NOMO-1 treated with DMSO at 0.1 percent for 48 hours (cell line): ENCODE measurements at regions not wholly inside any gene's neighbourhood (a gene's known extent, or its start where the extent isn't known, plus 50 kb on each side); places are given as distances from the start of the nearest gene placed in this dataset.

Source experiments
- DNase-seq: peaks from one replicate; lab custom pipeline; 2025; ENCODE audit not compliant: unreplicated experiment; lab: John Stamatoyannopoulos, UW

DNA sequence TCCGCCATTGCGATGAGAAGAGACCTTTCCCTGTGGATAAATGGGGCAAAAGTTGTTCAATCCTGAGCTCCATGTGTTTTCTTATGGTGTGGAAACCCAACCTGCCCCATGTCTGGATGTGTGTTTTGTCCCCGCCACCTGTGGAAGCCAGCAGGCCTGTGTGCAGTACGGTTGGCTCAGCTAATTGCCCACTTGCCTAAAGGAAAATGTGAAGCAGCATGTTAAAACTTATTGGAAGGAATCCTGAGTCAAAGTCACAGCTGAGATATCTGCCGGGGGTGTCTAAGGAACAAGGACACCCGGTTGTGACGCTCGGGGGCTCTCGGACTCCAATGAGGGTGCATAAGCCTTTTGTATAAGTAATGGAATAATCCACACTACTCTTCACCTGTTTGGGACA lies 361.1 kb upstream of the IRX1 start:
- no peak for DNase-seq

DNA sequence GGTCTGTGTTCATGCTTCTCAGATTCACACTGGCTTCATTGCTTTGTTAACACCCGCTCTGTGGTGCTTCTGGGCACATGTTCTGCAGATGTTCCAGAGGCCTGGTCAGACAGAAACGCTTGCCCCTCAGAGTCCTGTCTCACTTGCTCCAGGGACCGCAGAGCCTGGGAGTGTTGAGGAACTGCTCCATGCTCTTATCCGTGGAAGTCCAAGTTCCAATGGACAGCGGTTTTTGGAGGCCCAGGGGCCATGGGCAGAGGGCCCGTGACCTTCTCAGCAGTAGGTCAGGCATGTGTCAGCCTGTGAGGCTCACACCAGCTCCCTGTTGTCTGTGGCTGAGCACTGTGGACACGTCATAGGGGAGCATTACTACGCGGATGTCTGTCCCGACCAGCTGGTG lies 364.7 kb upstream of the IRX1 start:
- DNase-seq: no peak

DNA sequence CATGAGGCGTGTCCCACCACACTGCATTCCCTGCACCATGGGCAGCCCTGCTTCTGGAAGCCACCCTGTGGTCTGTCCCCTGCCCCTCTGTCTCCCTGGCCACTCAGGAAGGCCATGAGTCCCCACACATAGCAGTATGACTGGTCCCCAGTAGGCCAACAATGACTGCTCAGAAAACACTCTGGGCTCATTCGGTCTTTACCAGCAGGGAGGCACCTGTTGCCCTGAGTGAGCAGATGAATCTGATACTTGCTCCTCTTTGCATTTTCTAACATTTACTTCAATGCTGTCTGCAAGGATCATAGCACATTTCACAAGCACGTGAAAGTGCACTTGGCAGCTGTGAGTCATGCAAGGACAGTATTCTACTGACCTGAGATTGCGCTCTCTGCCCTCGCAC lies 365.4 kb upstream of the IRX1 start:
- DNase-seq: no peak

DNA sequence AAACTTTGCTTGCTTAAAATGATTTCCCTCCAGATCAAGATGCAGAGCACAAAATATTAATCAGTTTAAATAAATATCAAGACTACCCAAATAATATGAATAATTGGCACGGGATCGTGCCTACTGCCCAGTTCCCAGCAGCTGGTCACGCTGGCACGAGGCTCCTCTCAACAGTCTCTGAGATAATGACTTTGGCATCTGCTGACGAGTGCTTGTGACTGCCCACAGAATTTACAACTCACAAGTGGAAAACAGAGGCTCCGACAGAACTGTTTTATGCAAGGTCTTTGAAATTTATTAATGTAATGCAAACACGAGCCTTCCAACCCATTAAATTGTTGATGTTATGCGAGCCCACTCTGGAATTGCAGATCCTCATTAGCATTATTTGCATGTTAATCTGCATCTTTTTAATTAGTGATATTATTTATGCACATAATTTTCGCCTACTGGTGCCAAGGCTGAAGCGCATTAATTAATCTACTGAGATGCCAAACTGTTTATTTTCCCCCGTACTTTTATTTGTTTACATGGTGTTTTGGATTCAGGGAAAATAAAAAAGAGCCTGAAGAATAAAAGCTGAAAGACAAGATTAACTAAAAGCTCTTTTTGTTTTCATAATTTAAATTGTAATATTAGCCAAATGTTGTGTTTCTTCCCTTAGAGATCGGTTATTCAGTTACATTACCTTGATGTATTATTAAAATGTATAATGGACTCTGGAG lies 369.3 kb upstream of the IRX1 start:
- DNase-seq: no peak

DNA sequence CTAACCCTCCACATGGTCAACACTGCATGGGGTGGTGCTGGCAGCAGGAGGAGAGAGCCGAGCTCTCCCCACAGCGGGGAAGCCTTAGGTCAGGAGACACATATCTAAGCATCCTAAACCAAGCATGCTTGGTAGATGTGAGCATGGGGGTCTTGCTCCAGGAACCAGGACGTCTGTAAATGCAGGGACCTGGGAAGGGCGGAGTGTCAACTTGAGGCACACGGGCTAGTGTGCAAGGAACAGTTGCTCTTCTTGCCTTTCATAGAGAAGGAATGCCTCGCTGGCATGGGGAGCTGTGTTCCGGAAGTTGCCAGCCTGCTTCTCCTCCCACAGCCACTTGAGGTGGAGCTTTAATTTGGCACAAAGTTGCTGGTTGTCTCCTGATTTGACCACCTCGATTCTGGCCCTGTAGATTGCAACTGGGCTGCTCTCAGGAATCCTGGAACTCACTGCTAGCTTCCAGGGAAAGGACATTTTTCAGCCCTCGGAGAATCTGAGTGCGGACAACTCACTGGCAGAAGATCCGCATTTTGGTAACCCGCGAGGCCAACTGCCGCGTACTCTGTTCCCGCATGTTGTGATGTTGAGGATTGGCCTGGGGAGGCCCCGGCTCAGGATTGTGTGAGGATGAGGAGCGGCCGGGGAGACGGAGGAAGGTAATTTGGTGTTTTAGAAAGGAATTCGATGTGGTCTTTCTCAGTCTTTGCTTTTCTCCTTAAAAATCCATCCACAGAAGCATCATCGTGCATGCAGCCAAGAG lies 370.3 kb upstream of the IRX1 start:
- DNase-seq: no peak

DNA sequence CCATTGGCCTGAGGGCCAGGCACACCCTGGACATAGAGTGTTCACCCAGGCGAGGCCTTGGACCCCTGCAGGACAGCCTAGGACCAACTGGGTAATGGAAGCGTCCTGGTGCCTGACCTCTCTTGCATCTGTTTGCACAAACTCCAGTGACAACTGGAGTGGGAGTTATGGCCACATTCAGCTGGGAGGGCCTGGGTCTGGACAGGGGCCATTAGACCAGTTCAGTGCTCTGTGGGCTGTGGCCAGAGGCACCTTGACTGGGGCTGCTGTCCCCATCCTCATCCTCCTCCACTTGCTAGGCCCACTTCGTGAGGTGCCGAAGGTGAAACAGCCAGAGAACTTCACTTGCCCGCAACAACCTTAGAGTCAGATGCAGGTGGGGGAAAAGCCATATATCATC lies 372.7 kb upstream of the IRX1 start:
- DNase-seq: no peak

DNA sequence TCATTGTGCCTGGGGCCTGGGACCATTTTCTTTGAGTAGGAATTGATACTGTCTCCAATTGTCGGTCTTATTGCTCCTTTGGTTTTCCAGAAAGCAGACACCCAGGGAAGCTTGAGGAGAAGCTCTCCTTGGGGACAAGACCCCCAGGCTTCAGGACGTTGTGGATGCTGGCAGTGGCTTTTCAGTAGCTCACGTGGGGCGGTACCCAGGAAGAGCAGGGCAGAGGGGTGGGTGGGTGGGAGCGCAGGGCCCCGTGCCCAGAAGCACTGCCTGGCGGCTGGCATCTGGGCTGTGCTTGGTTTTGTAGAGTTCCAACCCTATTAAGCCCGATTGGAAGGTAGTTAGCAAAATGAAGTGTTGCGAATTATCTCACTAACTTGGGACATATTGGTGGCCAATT lies 374.2 kb upstream of the IRX1 start:
- no peak for DNase-seq

DNA sequence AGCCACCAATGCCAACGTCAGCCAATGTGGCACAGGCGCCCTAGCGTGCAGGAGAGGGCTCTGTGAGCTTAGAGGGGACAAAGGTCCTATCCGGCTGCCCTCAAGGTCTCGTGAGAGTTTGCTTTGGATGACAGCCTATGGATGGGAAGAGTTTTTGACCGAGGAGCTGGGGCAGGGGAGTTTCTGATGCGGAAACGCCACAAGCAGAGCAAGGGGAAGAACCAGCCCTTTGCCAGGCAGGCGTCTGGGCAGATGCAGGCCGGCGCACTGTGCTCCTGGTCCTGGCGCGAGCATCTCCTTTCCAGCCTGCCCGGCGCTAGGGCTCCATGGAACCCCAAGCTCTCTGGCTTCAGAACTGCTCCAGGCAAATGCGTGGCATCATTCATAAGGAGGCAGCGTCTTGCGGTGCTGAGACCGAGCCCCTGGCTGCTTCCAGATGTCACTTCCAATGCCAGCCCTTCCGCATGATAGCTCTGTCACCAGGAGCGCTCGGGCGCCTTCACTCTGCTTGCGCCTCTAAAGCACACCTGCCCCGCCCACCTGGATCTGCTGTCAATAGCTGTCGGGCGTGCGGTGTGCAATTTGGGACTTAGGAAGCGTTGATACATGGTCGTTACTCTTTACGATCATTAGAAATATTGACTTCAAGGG lies 374.9 kb upstream of the IRX1 start:
- no peak for DNase-seq

DNA sequence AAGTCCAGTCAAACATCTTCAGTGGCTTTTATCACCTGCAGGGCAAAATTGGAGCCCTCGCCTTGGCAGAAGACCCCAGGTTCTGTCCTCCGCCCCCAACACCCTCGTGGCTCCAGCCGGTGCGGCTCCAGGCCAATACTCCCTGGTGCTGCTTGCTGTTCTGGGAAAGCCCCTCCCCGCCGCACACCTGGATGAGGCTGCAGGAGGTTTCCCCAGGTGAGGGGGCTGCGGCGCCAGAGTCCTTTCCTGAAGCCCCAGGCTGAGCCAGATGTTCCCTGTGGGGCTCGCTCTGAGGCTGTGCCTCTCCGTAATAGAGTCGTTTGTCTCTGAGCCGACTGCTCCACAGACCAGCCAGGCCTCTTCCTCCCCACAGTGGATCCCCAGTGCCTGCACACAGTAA lies 375.4 kb upstream of the IRX1 start:
- no peak for DNase-seq

DNA sequence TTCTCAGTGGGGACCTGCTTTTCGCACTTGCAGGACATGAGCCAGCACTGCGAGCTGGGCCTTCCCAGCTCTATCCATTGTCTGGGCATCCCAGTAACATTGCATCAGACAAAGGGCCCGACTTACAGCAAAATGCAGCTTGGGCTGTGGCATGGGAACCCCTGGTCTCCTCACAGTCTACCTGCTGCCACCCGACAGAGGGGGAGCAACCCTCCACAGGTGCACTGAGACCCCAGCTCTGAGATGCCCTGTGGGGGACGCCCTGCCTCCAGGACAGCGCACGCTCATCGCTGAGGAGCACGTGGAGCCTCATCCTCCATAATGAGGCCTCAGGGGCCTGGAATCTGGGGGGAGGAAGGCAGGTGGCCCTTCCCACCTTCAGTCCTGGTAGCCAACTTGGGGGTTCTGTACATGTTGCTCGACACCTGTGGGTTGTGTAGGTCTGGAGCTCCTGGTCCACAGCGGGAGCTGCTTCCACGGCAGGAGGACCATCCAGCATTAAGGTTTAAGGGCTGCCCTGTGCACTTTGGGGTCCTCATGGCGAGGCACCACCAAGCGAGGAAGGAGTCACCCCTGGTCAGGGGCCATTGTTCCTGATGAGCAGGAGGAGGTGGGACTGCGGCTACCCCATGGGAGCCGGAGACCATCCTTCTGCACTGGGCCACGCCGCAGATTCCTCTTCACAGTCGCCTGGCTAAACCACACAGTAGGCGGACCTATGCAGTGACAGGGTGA lies 376.5 kb upstream of the IRX1 start:
- no peak for DNase-seq

DNA sequence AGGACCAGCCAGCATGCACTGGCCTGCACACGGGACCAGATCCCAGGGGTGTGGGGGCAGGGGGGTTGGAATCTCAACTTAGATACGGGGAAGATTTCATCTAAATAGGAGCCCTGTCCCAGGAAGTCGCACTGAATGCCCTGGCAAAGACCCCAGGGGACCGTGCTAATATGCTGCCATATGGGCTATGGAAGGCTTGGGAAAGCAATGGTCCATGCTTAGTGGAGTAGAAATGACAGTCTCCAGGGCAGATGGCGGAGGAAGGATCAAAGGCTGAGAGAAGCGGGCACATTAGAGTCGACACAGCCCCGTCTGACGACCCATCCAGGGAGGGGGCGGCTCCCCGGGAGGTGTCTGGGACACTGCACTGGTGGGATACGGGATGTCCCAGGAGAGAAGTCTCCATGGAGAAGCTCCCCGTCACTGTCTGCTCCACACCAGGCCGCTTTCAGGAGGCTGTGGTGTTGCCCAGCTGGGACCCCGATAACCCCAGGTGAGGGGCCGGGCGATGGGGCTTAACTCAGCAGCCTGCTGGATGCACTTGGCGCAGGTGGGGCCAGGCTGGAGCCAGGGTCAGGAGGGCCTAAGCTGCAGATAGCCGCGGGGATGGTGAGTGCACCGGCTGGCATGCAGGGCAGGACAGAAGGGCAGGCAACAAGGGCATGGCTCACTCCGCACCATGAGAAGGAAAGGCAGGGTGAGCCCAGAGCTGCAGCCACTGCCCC lies 377.7 kb upstream of the IRX1 start:
- no peak for DNase-seq

DNA sequence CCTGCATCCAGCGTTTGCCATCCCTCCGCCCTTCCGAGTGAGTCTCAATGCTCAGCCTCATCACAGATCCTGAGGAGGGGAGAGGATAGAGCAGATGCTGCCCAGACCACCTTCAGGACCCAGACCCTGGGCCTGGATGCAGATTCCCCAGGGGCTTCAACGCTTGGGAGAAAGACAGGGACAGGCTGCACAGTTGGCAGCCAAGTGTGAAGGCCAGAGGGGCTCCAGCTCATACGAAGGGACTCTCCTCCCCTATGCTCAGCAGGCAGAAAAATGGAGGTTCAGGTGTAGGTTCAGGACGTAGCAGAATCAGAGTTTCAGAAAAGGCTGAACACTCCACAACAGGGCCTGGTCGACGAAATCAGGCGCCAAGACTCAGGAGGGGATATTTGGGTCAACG lies 378.5 kb upstream of the IRX1 start:
- no peak for DNase-seq

DNA sequence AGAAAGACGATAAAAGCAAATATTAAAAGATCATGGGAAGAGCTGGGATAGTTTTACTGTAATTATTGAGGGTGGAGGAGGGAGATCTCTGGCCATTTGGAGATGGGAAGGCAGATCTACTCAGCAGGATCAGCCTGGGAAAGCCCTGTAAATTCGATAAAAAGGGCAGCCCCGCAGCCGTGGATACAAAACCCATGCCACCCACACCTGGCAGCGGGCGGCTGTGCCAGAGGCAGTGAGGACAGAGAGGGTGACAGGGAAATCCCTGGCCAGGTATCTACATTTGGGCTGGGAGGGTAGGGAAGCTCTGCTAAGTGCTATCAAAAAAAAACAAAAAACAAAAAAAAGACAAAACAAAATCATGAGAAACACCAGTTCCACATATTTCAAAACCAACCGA lies 379.2 kb upstream of the IRX1 start:
- DNase-seq: no peak

DNA sequence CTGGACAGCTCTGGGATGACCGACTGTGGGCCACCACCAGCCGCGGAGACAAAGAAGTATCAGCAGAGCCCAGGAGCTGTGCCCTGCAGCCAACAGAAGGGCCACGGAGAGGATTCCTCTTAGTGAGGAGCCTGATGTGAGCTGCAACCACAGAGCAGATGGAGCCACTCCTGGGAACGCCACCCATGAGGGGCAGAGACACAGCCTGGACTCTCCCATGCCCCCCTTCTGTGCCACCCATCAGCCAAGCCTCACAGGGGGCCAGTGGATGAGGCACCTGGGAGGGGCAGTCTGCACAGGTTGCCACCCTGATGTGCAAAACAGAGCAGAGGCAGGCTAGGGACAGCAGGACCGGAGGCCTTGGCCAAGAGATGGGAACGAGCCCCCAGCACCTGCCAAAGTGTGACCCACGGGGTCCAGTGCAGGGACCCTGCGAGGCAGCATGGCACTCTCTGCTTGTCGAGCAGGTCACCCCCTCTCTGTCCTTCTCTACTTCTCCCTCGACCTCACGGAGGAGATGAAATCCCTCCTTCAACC lies 380.7 kb upstream of the IRX1 start:
- no peak for DNase-seq

DNA sequence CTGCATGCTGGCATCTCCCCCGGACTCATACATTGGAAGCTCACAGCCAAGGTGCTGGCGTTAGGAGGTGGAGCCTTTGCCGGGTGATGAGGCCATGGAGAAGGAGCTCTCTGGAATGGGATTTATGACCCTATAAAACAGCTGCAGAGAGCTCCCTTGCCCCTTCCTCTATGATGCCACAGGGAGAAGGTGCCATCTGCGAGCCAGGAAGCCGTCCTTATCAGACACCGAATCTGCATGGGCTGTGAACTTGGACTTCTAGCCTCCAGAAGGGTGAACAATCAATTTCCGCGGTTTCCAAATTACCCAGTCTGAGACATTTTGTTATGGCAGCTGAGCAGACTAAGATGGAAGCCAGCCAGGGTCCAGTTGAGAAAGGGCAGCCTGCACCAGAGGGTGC lies 381.2 kb upstream of the IRX1 start:
- no peak for DNase-seq

DNA sequence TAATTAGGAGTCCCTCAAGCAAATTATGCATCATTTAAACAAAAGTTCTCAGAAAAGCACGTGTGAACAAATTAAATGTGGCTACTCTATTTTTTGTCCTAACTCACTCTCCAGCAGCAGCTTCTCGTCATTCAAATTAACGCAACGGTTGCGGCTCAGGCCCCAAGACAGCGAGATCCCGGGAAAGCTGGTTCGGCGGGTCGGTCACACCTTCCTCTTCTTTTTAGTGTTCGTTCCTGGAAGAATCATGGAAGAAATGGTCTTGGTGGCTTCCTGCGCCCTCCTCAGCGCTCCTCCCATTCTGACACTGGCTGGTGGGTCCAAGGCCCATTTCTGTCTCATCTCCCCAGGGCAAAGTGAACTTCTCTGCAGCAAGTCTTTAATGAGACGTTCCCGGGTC lies 382.8 kb upstream of the IRX1 start:
- DNase-seq: no peak

DNA sequence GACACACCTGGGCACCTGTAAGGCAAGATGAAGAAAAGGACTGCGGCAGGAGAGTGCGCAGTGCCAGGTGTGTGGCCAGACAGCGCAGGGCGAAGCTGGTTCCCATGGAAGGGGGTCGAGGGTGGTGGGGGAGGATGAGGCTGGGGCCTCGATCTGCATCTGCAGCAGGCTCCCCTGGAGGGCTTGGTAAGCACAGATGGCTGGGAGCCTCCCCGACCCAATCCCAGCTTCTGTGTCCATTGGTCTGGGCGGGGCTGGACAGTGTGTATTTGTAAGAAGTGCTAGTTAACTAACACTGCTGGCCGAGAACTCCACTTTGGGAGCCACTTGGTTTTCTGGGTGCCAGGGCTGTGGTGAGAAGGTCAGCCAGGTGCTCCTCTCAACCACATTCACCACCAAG lies 385.1 kb upstream of the IRX1 start:
- no peak for DNase-seq

DNA sequence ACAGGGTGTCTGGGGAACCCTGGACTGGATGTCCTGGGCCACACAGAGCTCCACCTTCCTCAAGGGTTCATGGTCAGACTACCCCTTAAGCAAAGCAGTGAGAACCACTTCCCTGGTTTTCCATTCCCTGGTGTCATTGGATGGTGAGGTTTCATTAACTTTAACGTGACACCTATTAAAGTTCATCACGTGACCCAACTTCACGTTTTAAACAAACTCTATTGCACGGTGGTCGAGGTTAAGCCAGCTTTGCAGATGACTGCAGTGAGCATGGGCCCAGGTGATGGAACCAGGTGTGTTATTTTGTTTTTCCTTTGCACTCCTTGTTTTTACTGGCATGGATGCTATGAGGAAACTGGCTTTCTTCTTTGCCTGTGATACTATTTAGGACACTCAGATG lies 385.7 kb upstream of the IRX1 start:
- no peak for DNase-seq

DNA sequence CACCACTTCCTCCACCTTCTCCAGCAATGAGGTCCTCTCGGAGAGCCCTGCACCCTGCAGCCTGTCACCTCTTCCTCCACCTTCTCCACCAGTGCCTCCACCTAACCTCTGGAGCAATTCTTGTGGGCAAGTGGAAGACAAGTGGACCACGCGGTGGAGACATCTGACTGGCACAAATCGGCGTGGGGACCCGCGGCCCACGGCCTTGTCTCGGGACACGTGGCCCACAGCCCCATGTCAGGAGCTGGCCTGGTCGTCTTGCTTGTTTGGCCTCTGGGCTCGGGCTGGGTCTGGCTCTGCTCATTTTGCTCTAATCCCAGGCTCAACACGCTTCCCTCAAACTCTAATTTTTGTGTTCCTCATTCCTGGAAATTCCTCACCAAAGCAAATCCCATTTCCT lies 393.1 kb upstream of the IRX1 start:
- DNase-seq: no peak

DNA sequence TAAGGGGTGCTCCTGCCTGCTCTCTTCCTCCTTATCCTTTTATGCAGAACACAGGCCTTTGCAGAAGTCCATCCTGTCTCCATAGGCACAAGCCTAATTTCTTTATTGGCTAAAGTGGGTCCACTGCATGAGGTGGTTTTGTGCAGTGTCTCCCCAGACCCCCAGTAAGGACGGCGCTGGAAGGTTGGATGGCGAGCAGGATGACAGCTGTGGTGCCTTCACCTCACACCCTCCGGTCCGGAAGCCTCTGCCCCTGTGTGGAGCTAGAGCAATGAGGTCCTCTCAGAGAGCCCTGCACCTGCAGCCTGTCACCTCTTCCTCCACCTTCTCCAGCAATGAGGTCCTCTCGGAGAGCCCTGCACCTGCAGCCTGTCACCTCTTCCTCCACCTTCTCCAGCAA lies 393.7 kb upstream of the IRX1 start:
- no peak for DNase-seq

DNA sequence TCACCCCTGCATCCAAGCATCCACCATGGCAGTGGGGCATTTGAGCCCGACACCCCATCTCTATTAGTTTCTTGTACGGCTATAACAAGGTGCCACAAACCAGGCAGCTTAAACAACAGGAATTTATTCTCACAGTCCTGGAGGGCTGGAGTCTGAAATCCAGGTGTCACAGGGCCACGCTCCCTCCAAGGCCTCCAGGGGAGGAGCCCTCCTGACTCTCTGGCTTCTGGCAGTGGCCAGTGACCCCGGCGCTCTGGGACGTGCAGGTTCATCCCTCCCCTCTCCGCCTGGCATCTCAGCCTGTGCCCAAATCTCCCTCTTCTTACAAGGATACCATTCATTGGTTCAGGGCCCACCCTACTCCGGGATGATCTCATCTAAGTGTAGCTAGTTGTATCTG lies 394.5 kb upstream of the IRX1 start:
- no peak for DNase-seq
